HCT116 (cell line): ENCODE measurements at regions not wholly inside any gene's neighbourhood (a gene's known extent, or its start where the extent isn't known, plus 50 kb on each side); places are given as distances from the start of the nearest gene placed in this dataset.

Source experiments
- ATAC-seq: fragments of 200-7000 bp; cut with Tn5 transposase; 2 replicates; pipeline ENCODE4 v1.9.1; 2020; ENCODE audit warnings: mild to moderate bottlenecking, moderate library complexity
- BruUV-seq: library from RNA; stranded (reverse); fragments of 400-500 nt; replicated peaks from 2 replicates; lab custom pipeline; 2021; lab: Mats Ljungman, UMichigan
- CTCF ChIA-PET: fragments of 300-600 bp; sonication (Branson Sonifier 250); formaldehyde crosslinking; loops from one replicate; lab custom pipeline; 2021; ENCODE audit warnings: antibody characterized with exemption; lab: Charles Lee
- POLR2A ChIA-PET: fragments of 300-600, 350-600 bp; sonication (Branson Sonifier 250); formaldehyde crosslinking; loops from one replicate; lab custom pipeline; 2021; ENCODE audit warnings: antibody characterized with exemption; lab: Charles Lee
- RAD21 ChIA-PET, 2 experiments: fragments of 300-600 bp; sonication (Branson Sonifier 250); formaldehyde crosslinking; loops; one replicate each; lab custom pipeline; 2023; ENCODE audit warnings: low total read pairs in 2 of 2; ENCODE audit not compliant: uncharacterized antibody in 2 of 2, unreplicated experiment in 2 of 2, low non-redundant PET in 1 of 2; lab: Charles Lee
- DNase-seq: peaks from one replicate; pipeline ENCODE4 v3.0.0-alpha.2; 2010; ENCODE audit warnings: low read depth, low spot score
- H2AFZ ChIP-seq: fragments of 200-600 bp; shearing (Covaris generic), sonication (generic); 2 replicates; pipeline ENCODE4 v1.6.1; 2017; ENCODE audit warnings: low read depth, mixed run types, mixed read lengths, antibody characterized with exemption, low read length; ENCODE audit not compliant: poor library complexity, severe bottlenecking
- H3K27ac ChIP-seq: 2 replicates; pipeline ENCODE4 v1.5.1; 2012; ENCODE audit warnings: low read depth, low read length
- H3K27me3 ChIP-seq: fragments of 200-600 bp; sonication (generic); 2 replicates; pipeline ENCODE4 v1.6.1; 2016; ENCODE audit warnings: mixed run types, low read length, mixed read lengths; ENCODE audit not compliant: insufficient read depth
- H3K36me3 ChIP-seq, 2 experiments: fragments of 200-500 bp in 1 of 2; fragments of 200-600 bp in 1 of 2; sonication (Bioruptor generic) in 1 of 2; sonication (generic) in 1 of 2; 2 replicates each; pipeline versions ENCODE4 v1.5.1 to v1.6.1; 2014 to 2016; ENCODE audit warnings: low read length in 2 of 2, inconsistent platforms in 1 of 2, mixed read lengths in 1 of 2, mixed run types in 1 of 2; ENCODE audit not compliant: insufficient read depth in 2 of 2, control insufficient read depth in 1 of 2
- H3K4me1 ChIP-seq, 2 experiments: fragments of 200-600 bp in 1 of 2; sonication (generic) in 1 of 2; 2 replicates each; pipeline versions ENCODE4 v1.5.1 to v1.6.1; 2012 to 2017; ENCODE audit warnings: low read length in 2 of 2, inconsistent platforms in 1 of 2, mild to moderate bottlenecking in 1 of 2, mixed read lengths in 1 of 2, mixed run types in 1 of 2, moderate library complexity in 1 of 2; ENCODE audit not compliant: insufficient read depth in 2 of 2, control insufficient read depth in 1 of 2
- H3K4me2 ChIP-seq: fragments of 200-600 bp; sonication (generic); 2 replicates; pipeline ENCODE4 v1.6.1; 2017; ENCODE audit warnings: mixed run types, low read length, mixed read lengths
- H3K4me3 ChIP-seq, 2 experiments: fragments of 200-600 bp in 1 of 2; sonication (generic) in 1 of 2; replicated peaks in 1 of 2; 2 replicates each; pipeline ENCODE4 v1.5.1; 2011 to 2016; ENCODE audit warnings: low read length in 2 of 2, control low read depth in 1 of 2, low read depth in 1 of 2, mild to moderate bottlenecking in 1 of 2, mixed read lengths in 1 of 2, mixed run types in 1 of 2
- H3K79me2 ChIP-seq: fragments of 200-600 bp; sonication (generic); 2 replicates; pipeline ENCODE4 v1.6.1; 2017; ENCODE audit warnings: mild to moderate bottlenecking, mixed run types, low read length, moderate library complexity, mixed read lengths; ENCODE audit not compliant: insufficient read depth
- H3K9ac ChIP-seq: fragments of 200-600 bp; sonication (generic); 2 replicates; pipeline ENCODE4 v1.6.1; 2016; ENCODE audit warnings: low read length, mixed read lengths
- H3K9me2 ChIP-seq: fragments of 200-600 bp; sonication (generic), shearing (Covaris generic); 2 replicates; pipeline ENCODE4 v1.6.1; 2017; ENCODE audit warnings: mixed run types, mild to moderate bottlenecking, moderate library complexity; ENCODE audit not compliant: insufficient read depth
- H3K9me3 ChIP-seq, 2 experiments: fragments of 200-500 bp in 1 of 2; fragments of 200-600 bp in 1 of 2; sonication (Bioruptor generic) in 1 of 2; sonication (generic) in 1 of 2; 2 replicates each; pipeline ENCODE4 v1.6.1; 2014 to 2017; ENCODE audit warnings: low read length in 2 of 2, mixed read lengths in 2 of 2, inconsistent platforms in 1 of 2, low read depth in 1 of 2, mild to moderate bottlenecking in 1 of 2, mixed run types in 1 of 2, moderate library complexity in 1 of 2; ENCODE audit not compliant: control insufficient read depth in 1 of 2, insufficient read depth in 1 of 2
- H4K20me1 ChIP-seq: fragments of 200-600 bp; sonication (generic), shearing (Covaris generic); 2 replicates; pipeline ENCODE4 v1.6.1; 2017; ENCODE audit warnings: mixed run types, mild to moderate bottlenecking, moderate library complexity; ENCODE audit not compliant: insufficient read depth
- EGR1 ChIP-seq: IDR thresholded peaks from 2 replicates; pipeline ENCODE4 v1.6.1; 2012; ENCODE audit warnings: low read depth
- ELF1 ChIP-seq: IDR thresholded peaks from 2 replicates; pipeline ENCODE4 v1.6.1; 2012; ENCODE audit warnings: low read depth, borderline replicate concordance
- EZH2phosphoT487 ChIP-seq: fragments of 200-600 bp; IDR thresholded peaks from 2 replicates; pipeline ENCODE4 v1.6.1; 2018; ENCODE audit warnings: antibody characterized with exemption, borderline replicate concordance
- FOSL1 ChIP-seq: IDR thresholded peaks from 2 replicates; pipeline ENCODE4 v1.6.1; 2012; ENCODE audit warnings: low read depth
- MAX ChIP-seq: IDR thresholded peaks from 2 replicates; pipeline ENCODE4 v1.6.1; 2012
- SP1 ChIP-seq: IDR thresholded peaks from 2 replicates; pipeline ENCODE4 v1.6.1; 2012; ENCODE audit warnings: low read depth
- SRF ChIP-seq: IDR thresholded peaks from 2 replicates; pipeline ENCODE4 v1.6.1; 2012; ENCODE audit warnings: low read depth
- TCF7L2 ChIP-seq: IDR thresholded peaks from 2 replicates; pipeline ENCODE4 v1.7.0; 2011; ENCODE audit warnings: borderline replicate concordance, inconsistent platforms; ENCODE audit not compliant: insufficient read depth, insufficient read length; ENCODE audit errors: extremely low read depth
- YY1 ChIP-seq: IDR thresholded peaks from 2 replicates; pipeline ENCODE4 v1.6.1; 2011; ENCODE audit warnings: low read length, low read depth, moderate library complexity, mild to moderate bottlenecking; ENCODE audit not compliant: insufficient replicate concordance; ENCODE audit errors: extremely low read depth
- intact Hi-C: fragments of 100-400 bp; cut with micrococcal nuclease; formaldehyde crosslinking; loops from 2 replicates; pipeline ENCODE4 v1.10.0; 2022
- TF ChIP-seq, protein P1 (sequence below), 3 experiments: fragments of 200-600 bp in 1 of 3; sonication (generic) in 1 of 3; IDR thresholded peaks in 2 of 3; conservative IDR thresholded peaks in 1 of 3; 2 replicates each; pipeline ENCODE4 v1.5.1; 2012 to 2017; ENCODE audit warnings: low read depth in 2 of 3, low read length in 2 of 3, antibody characterized with exemption in 1 of 3, borderline replicate concordance in 1 of 3, control low read depth in 1 of 3, mild to moderate bottlenecking in 1 of 3, mixed read lengths in 1 of 3, mixed run types in 1 of 3, moderate library complexity in 1 of 3; ENCODE audit not compliant: insufficient read depth in 1 of 3

GRCh38 chr4:89403826-89404225, 96.2 kb upstream of the GPRIN3 start (continued):
- TF ChIP-seq, protein P1, sequence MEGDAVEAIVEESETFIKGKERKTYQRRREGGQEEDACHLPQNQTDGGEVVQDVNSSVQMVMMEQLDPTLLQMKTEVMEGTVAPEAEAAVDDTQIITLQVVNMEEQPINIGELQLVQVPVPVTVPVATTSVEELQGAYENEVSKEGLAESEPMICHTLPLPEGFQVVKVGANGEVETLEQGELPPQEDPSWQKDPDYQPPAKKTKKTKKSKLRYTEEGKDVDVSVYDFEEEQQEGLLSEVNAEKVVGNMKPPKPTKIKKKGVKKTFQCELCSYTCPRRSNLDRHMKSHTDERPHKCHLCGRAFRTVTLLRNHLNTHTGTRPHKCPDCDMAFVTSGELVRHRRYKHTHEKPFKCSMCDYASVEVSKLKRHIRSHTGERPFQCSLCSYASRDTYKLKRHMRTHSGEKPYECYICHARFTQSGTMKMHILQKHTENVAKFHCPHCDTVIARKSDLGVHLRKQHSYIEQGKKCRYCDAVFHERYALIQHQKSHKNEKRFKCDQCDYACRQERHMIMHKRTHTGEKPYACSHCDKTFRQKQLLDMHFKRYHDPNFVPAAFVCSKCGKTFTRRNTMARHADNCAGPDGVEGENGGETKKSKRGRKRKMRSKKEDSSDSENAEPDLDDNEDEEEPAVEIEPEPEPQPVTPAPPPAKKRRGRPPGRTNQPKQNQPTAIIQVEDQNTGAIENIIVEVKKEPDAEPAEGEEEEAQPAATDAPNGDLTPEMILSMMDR (IDR thresholded peaks at IDR 0.05 in 2 of 3, conservative IDR thresholded peaks at IDR 0.05 in 1 of 3; ENCODE audit: borderline replicate concordance in 1 of 3, insufficient read depth in 1 of 3, low read depth in 2 of 3, low read length in 2 of 3), result no peak
- no peak for TF ChIP-seq FOSL1
- no peak for TF ChIP-seq YY1
- no peak for TF ChIP-seq ELF1
- no peak for TF ChIP-seq MAX
- no peak for TF ChIP-seq TCF7L2
- no peak for TF ChIP-seq SRF
- no peak for TF ChIP-seq EGR1
- no peak for TF ChIP-seq EZH2phosphoT487
- no peak for TF ChIP-seq SP1

GRCh38 chr4:89400287-89401035, 92.9 kb upstream of the GPRIN3 start:
- no peak for TF ChIP-seq FOSL1
- TF ChIP-seq, all 23 proteins: peak for 0
- Histone ChIP-seq H3K4me1 (peaks cover 0 to 5% of the 10 kb centered on the region in 2 experiments; a peak in 1 of 4 replicates), H2AFZ (no peak overlapping the region), H4K20me1 (no peaks in the 10 kb centered on the region), H3K4me3 (no peak overlapping the region), H3K27ac (no peak overlapping the region), H3K9ac (no peak overlapping the region), H3K36me3 (no peaks in the 10 kb centered on the region), H3K79me2 (no peaks in the 10 kb centered on the region), H3K9me3 (no peaks in the 10 kb centered on the region), H3K27me3 (no peaks in the 10 kb centered on the region), H3K4me2 (no peak overlapping the region), H3K9me2 (no peaks in the 10 kb centered on the region)
- RAD21 ChIA-PET, result no interaction called here
- intact Hi-C loops, result no loop called here
- BruUV-seq, result no TSS peak
- POLR2A ChIA-PET, result no interaction called here
- CTCF ChIA-PET, result no interaction called here
- no peak for DNase-seq
- no peak for ATAC-seq
